Mesendoderm (in vitro differentiated cells): ENCODE measurements at regions not wholly inside any gene's neighbourhood (a gene's known extent, or its start where the extent isn't known, plus 50 kb on each side); places are given as distances from the start of the nearest gene placed in this dataset.
A peak's percentile ranks its signal among the peaks of the same experiment; 100 is the strongest.
"Not testable (repeated sequence)": the region's sequence is repeated elsewhere in the genome, so short reads cannot be mapped to it uniquely, and the experiment has no call there.

Experiments
- DNase-seq: peaks from one replicate; pipeline ENCODE4 v3.0.0; 2013
- H2AK5ac ChIP-seq: 2 replicates; pipeline ENCODE4 v1.6.1; 2013; ENCODE audit warnings: low read length, inconsistent platforms
- H2BK120ac ChIP-seq: 2 replicates; pipeline ENCODE4 v1.6.1; 2013; ENCODE audit warnings: low read depth, mild to moderate bottlenecking, low read length, moderate library complexity, mixed read lengths
- H2BK15ac ChIP-seq: replicated peaks from 2 replicates; pipeline ENCODE4 v1.6.1; 2013; ENCODE audit warnings: low read depth, mild to moderate bottlenecking, moderate library complexity
- H2BK5ac ChIP-seq: 2 replicates; pipeline ENCODE4 v1.6.1; 2013; ENCODE audit warnings: low read length, inconsistent platforms
- H3K18ac ChIP-seq: 2 replicates; pipeline ENCODE4 v1.6.1; 2013; ENCODE audit warnings: mild to moderate bottlenecking, low read length, mixed read lengths
- H3K23ac ChIP-seq: one replicate; pipeline ENCODE4 v1.6.1; 2013; ENCODE audit warnings: low read length
- H3K27ac ChIP-seq: 2 replicates; pipeline ENCODE4 v1.5.1; 2013; ENCODE audit warnings: low read depth, mild to moderate bottlenecking, inconsistent platforms, low read length, moderate library complexity
- H3K27me3 ChIP-seq: 2 replicates; pipeline ENCODE4 v1.6.1; 2013; ENCODE audit warnings: low read length, control low read depth, mild to moderate bottlenecking, inconsistent platforms; ENCODE audit not compliant: insufficient read depth, poor library complexity
- H3K36me3 ChIP-seq: 2 replicates; pipeline ENCODE4 v1.6.1; 2013; ENCODE audit warnings: low read length, inconsistent platforms; ENCODE audit not compliant: control insufficient read depth, insufficient read depth
- H3K4ac ChIP-seq: one replicate; pipeline ENCODE4 v1.6.1; 2013; ENCODE audit warnings: low read depth, mild to moderate bottlenecking, low read length, moderate library complexity
- H3K4me1 ChIP-seq: 2 replicates; pipeline ENCODE4 v1.6.1; 2013; ENCODE audit warnings: low read depth, low read length, inconsistent platforms; ENCODE audit not compliant: control insufficient read depth
- H3K4me2 ChIP-seq: 2 replicates; pipeline ENCODE4 v1.6.1; 2013; ENCODE audit warnings: low read length
- H3K4me3 ChIP-seq: 2 replicates; pipeline ENCODE4 v1.5.1; 2013; ENCODE audit warnings: mild to moderate bottlenecking, low read length
- H3K56ac ChIP-seq: one replicate; pipeline ENCODE4 v1.6.1; 2013; ENCODE audit warnings: low read length
- H3K79me1 ChIP-seq: 2 replicates; pipeline ENCODE4 v1.6.1; 2013; ENCODE audit warnings: low read length, inconsistent platforms
- H3K79me2 ChIP-seq: 2 replicates; pipeline ENCODE4 v1.6.1; 2013; ENCODE audit warnings: mild to moderate bottlenecking, low read length; ENCODE audit not compliant: control insufficient read depth, insufficient read depth
- H3K9ac ChIP-seq: 2 replicates; pipeline ENCODE4 v1.6.1; 2013; ENCODE audit warnings: low read length, inconsistent platforms
- H4K5ac ChIP-seq: one replicate; pipeline ENCODE4 v1.6.1; 2013; ENCODE audit warnings: low read length
- H4K8ac ChIP-seq: one replicate; pipeline ENCODE4 v1.6.1; 2013; ENCODE audit warnings: low read depth, mild to moderate bottlenecking, control low read depth, low read length, moderate library complexity
- WGBS: extraction: QIAGEN DNeasy Blood & Tissue Kit; methylation state at CpG from one replicate; pipeline ENCODE4 v1.1.7; 2013; ENCODE audit warnings: low lambda C conversion rate, missing lambda C conversion rate; ENCODE audit not compliant: insufficient coverage; ENCODE audit errors: extremely low coverage; 5-methylcytosine and 5-hydroxymethylcytosine counted together

DNA sequence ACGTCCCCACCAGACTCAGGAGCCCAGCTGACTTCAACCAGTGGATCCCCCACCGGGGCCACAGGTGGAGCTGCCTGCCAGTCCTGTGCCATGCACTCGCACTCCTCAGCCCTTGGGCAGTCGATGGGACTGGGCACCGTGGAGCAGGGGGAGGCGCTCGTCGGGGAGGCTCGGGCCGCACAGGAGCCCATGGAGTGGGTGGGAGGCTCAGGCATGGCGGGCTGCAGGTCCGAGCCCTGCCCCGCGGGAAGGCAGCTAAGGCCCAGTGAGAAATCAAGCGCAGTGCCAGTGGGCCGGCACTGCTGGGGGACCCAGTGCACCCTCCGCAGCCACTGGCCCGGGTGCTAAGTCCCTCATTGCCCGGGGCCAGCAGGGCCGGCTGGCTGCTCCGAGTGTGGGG is 52.3 kb upstream of the LRRC30 start:
- H3K9ac ChIP-seq, H3K27ac ChIP-seq, H2AK5ac ChIP-seq, H2BK15ac ChIP-seq, H3K79me2 ChIP-seq, H3K36me3 ChIP-seq, H2BK5ac ChIP-seq, H3K56ac ChIP-seq, H4K5ac ChIP-seq, H4K8ac ChIP-seq, H3K27me3 ChIP-seq, H2BK120ac ChIP-seq, H3K4me2 ChIP-seq, H3K79me1 ChIP-seq, H3K4me1 ChIP-seq, H3K23ac ChIP-seq, H3K4ac ChIP-seq, DNase-seq, H3K4me3 ChIP-seq, H3K18ac ChIP-seq: not testable (repeated sequence)
- WGBS, result no CpG with 5 or more reads among the region's 21 CpGs

DNA sequence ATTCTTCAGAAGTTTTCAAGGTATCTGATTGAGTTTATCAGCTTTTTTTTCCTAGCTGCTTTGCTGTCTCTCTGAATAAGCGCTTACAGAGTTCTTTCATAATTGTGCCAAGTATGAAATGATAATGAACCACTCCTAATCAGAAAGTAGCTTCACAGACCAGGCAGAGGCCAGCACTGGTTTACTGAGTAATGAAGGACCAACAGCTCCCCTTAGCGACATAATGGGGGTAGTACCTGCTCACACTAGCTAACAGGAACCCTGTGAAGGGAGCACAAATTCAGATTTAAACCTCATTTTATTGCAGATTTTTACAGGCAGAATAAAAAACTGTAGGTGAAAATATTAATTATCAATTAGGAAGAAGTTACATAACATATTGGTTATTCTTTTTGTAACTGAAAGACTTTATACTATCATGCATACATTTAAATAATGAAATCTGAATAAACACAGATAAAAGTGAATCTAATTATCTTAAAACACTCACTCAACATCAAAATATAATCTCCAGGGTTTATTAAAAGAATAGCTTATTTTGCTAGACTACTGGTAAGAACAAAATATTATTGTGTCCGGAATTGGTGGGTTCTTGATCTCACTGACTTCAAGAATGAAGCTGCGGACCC is 53.7 kb upstream of the LRRC30 start:
- no peak overlapping the region for H3K18ac ChIP-seq
- H3K36me3 ChIP-seq, result no peaks in the 10 kb centered on the region
- no peak overlapping the region for H3K23ac ChIP-seq
- no peak overlapping the region for H2BK120ac ChIP-seq
- H3K4ac ChIP-seq, result no peak overlapping the region
- H3K9ac ChIP-seq, result no peak overlapping the region
- no peak overlapping the region for H4K8ac ChIP-seq
- peaks cover 7% of the 10 kb centered on the region for H3K4me1 ChIP-seq
- H3K79me1 ChIP-seq, result no peaks in the 10 kb centered on the region
- no peak overlapping the region for H2BK5ac ChIP-seq
- no peak overlapping the region for H3K4me2 ChIP-seq
- WGBS, result no CpG with 5 or more reads among the region's 4 CpGs
- H2BK15ac ChIP-seq, result no peak overlapping the region
- H2AK5ac ChIP-seq, result no peak overlapping the region
- no peaks in the 10 kb centered on the region for H3K79me2 ChIP-seq
- peak; percentile 69 for DNase-seq
- H3K27ac ChIP-seq, result no peak overlapping the region
- no peak overlapping the region for H3K56ac ChIP-seq
- H3K4me3 ChIP-seq, result no peak overlapping the region
- H4K5ac ChIP-seq, result no peak overlapping the region
- no peaks in the 10 kb centered on the region for H3K27me3 ChIP-seq

DNA sequence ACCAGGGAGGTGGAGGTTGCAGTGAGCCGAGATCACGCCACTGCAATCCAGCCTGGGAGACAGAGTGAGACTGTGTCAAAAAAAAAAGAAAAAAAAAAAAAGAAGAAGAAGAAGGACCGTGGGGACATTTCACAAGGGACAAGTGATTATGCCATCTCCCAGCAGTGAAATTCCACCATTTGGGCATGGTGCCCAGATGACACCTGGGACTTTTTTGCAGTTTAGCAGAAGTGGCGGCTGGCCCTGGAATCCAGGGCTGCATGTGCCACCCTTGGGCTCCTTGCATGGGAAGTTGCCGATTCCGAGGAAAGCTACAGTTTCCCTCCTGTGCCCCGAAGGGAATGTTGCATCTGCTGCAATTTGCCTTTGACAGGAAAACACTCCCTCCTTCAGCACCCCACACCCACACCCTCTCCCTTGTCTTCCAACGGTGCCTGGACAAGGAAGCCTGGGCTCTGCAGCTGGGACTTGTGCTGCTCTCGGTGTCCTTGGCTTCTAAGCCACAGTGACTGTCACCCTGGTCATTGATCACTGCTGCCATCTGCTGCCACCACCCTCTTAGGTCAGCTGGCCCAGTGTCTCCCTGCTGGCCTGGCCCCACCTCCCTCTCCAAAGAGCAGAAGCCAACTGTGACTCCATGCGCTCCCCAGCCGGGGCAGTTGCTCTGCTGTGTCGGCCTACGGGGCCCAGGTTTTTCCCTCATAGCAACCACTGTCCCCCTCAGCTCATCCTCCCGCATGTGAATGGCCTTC is 56.4 kb upstream of the LRRC30 start:
- Histone ChIP-seq H3K36me3 (no peaks in the 10 kb centered on the region), H3K27ac (no peak overlapping the region), H3K18ac (no peak overlapping the region), H3K79me2 (no peaks in the 10 kb centered on the region), H3K23ac (no peak overlapping the region), H3K4me2 (no peak overlapping the region), H3K27me3 (no peaks in the 10 kb centered on the region), H2BK15ac (no peak overlapping the region), H3K4ac (no peak overlapping the region), H3K9ac (no peak overlapping the region), H3K4me3 (no peak overlapping the region), H3K56ac (no peak overlapping the region), H4K8ac (no peak overlapping the region), H2BK5ac (peak overlapping the region; percentile 51), H2BK120ac (no peak overlapping the region), H3K79me1 (no peaks in the 10 kb centered on the region), H4K5ac (no peak overlapping the region), H2AK5ac (no peak overlapping the region), H3K4me1 (peaks cover 7% of the 10 kb centered on the region)
- DNase-seq, result peak; percentile 88
- no CpG with 5 or more reads among the region's 14 CpGs for WGBS

DNA sequence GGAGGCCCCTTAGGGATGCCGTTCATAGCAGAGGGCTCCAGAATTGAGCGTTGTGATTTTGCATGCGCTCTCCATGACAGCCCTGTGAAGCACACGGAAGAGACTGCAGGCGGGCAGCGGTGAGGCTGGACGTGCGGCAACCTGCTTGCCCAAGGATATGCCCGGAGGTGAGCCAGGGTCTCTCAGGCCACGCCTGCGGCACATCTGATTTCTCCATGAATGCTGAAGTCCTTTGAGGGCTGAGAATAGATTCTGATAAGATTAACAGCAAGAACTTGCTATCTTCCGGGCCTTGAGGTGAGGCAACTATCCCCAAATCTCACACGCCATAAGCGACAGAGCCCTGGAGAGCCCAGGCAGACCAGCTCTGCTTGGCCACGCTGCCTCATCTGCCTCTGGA is 55.6 kb upstream of the LAMA1 start:
- no peaks in the 10 kb centered on the region for H3K36me3 ChIP-seq
- H2BK5ac ChIP-seq, result peak overlapping the region; percentile 91
- DNase-seq, result peak; percentile 58
- H3K4ac ChIP-seq, result no peak overlapping the region
- no CpG with 5 or more reads among the region's 15 CpGs for WGBS
- peaks cover 7% of the 10 kb centered on the region for H3K4me1 ChIP-seq
- peak overlapping the region; percentile 33 for H3K18ac ChIP-seq
- no peak overlapping the region for H4K5ac ChIP-seq
- H3K79me2 ChIP-seq, result no peaks in the 10 kb centered on the region
- H4K8ac ChIP-seq, result no peak overlapping the region
- peak overlapping the region; percentile 73 for H3K56ac ChIP-seq
- no peaks in the 10 kb centered on the region for H3K27me3 ChIP-seq
- no peak overlapping the region for H3K23ac ChIP-seq
- H2AK5ac ChIP-seq, result no peak overlapping the region
- no peak overlapping the region for H3K4me3 ChIP-seq
- H2BK120ac ChIP-seq, result no peak overlapping the region
- H2BK15ac ChIP-seq, result no peak overlapping the region
- no peak overlapping the region for H3K9ac ChIP-seq
- no peaks in the 10 kb centered on the region for H3K79me1 ChIP-seq
- H3K4me2 ChIP-seq, result peak overlapping the region; percentile 24
- peak overlapping the region; percentile 49 for H3K27ac ChIP-seq

DNA sequence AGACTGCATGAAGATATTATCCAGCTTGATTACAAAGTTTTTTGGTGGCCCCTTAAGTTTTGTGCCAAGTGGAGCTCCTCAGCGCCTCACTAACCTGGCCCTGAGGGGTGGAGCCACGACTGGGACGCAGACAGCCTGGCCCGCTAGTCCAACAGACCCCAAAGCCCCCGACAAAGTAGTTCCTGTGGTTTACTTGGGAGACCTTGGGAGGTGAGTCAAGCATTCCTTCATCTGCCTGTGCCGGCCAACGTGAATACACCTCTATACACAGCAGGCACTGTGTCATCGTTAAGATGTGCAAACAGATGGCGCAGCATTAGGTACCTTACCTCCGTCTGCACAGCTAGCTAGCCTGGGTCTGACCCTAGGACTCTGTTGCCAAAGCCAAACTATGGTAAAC is 55.0 kb upstream of the LAMA1 start:
- H3K9ac ChIP-seq, result no peak overlapping the region
- no peak overlapping the region for H3K56ac ChIP-seq
- H3K4me1 ChIP-seq, result peaks cover 9% of the 10 kb centered on the region
- H2AK5ac ChIP-seq, result no peak overlapping the region
- no peak overlapping the region for H3K18ac ChIP-seq
- H3K23ac ChIP-seq, result no peak overlapping the region
- H3K27ac ChIP-seq, result no peak overlapping the region
- no peak overlapping the region for H2BK5ac ChIP-seq
- H2BK120ac ChIP-seq, result no peak overlapping the region
- H3K4ac ChIP-seq, result no peak overlapping the region
- no peak overlapping the region for H2BK15ac ChIP-seq
- WGBS, result no CpG with 5 or more reads among the region's 10 CpGs
- no peaks in the 10 kb centered on the region for H3K79me2 ChIP-seq
- no peak overlapping the region for H4K8ac ChIP-seq
- no peak overlapping the region for H4K5ac ChIP-seq
- no peaks in the 10 kb centered on the region for H3K27me3 ChIP-seq
- H3K4me2 ChIP-seq, result no peak overlapping the region
- DNase-seq, result no peak
- H3K4me3 ChIP-seq, result no peak overlapping the region
- no peaks in the 10 kb centered on the region for H3K36me3 ChIP-seq
- H3K79me1 ChIP-seq, result no peaks in the 10 kb centered on the region
